ENCODE measurements at regions not wholly inside any gene's neighbourhood (a gene's known extent, or its start where the extent isn't known, plus 50 kb on each side); places are given as distances from the start of the nearest gene placed in this dataset.

DNA sequence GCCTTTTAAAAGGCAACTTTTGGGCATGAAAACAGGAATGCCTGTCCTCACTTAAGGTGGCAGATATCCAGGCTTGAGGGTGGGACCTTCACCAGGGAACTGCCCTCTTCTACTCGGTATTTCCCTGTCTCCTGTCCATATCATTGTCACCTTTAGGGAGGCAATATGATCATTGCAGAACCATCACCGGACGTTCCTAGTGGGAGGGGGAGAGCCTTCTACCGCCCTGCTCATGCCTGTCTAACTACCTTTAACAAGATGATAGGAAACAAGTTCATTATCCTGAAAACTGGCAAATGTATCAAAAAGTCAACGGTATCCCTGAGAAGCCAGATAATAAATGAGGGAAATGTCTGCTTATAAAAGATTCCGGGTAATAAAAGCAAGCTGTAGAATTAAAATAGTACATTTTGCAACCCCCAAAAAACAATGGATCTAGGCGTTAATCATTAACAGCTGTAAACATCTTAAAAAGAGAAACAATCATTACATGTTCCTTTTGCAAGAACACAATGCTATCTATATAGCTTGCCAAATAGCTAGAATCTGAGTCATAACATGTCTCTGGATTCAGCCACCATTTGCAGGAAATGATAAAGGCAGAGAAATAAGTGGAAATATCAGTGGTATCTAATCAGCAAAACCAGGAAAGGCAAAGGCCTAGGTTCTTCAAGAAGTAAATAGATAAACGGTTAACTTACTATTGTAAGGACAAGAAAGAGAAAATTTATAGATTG is 852.9 kb upstream of the ADGRL4 start:
- intact Hi-C loops (cut with micrococcal nuclease), result no loop called here
- H3K27ac Mint-ChIP-seq, result no peak overlapping the region
- H3K4me1 Mint-ChIP-seq (ENCODE audit: low read depth), result no peaks in the 10 kb centered on the region
- H3K9me3 Mint-ChIP-seq, result peaks cover 4% of the 10 kb centered on the region
- no peak overlapping the region for H3K4me3 Mint-ChIP-seq
- no peak for DNase-seq (ENCODE audit: low spot score)
- no peaks in the 10 kb centered on the region for H3K36me3 Mint-ChIP-seq (ENCODE audit: low read depth)
- no peaks in the 10 kb centered on the region for H3K27me3 Mint-ChIP-seq (ENCODE audit: insufficient read depth)

DNA sequence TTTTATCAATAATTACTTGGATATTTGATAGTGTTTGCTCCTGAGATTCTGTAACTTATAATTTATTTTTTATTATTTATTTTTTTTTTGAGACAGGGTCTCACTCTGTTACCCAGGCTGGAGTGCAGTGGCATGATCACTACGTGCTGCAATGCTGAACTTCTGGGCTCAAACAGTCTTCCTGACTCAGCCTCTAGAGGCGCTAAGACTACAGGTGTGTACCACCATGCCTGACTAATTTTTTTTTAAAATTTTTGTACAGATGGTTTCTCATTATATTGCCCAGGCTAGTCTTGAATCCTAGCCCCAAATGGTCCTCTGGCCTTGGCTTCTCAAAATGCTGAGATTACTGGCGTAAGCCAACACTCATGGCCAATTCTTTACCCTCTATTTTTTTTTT is 845.5 kb upstream of the ADGRL4 start:
- no peaks in the 10 kb centered on the region for H3K4me1 Mint-ChIP-seq (ENCODE audit: low read depth)
- intact Hi-C loops (cut with micrococcal nuclease), result no loop called here
- DNase-seq (ENCODE audit: low spot score), result no peak
- H3K27me3 Mint-ChIP-seq (ENCODE audit: insufficient read depth), result no peaks in the 10 kb centered on the region
- H3K4me3 Mint-ChIP-seq, result no peak overlapping the region
- no peak overlapping the region for H3K27ac Mint-ChIP-seq
- H3K9me3 Mint-ChIP-seq, result no peaks in the 10 kb centered on the region
- H3K36me3 Mint-ChIP-seq (ENCODE audit: low read depth), result no peaks in the 10 kb centered on the region

DNA sequence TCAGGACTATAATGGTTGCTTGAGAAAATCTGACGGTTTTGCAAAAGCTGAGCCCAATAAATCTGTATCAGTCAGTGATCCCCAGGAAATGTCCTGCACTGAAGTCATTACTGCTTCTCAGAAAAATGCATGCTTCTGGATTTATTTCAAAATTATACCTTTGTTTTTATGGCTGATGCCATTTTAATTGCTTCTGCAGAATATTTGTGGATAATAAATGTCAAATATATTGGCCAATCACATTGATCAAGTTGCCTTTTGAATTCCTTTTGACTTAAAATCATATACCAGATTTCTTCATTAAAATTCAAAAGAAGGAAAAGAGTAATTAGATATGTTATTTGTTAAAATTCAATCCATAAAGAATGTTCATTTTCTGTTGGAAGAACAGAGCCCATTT is 842.9 kb upstream of the ADGRL4 start:
- H3K4me3 Mint-ChIP-seq, result no peak overlapping the region
- intact Hi-C loops (cut with micrococcal nuclease), result no loop called here
- H3K4me1 Mint-ChIP-seq (ENCODE audit: low read depth), result no peaks in the 10 kb centered on the region
- H3K36me3 Mint-ChIP-seq (ENCODE audit: low read depth), result no peaks in the 10 kb centered on the region
- H3K9me3 Mint-ChIP-seq, result no peaks in the 10 kb centered on the region
- DNase-seq (ENCODE audit: low spot score), result no peak
- H3K27me3 Mint-ChIP-seq (ENCODE audit: insufficient read depth), result no peaks in the 10 kb centered on the region
- H3K27ac Mint-ChIP-seq, result no peak overlapping the region

DNA sequence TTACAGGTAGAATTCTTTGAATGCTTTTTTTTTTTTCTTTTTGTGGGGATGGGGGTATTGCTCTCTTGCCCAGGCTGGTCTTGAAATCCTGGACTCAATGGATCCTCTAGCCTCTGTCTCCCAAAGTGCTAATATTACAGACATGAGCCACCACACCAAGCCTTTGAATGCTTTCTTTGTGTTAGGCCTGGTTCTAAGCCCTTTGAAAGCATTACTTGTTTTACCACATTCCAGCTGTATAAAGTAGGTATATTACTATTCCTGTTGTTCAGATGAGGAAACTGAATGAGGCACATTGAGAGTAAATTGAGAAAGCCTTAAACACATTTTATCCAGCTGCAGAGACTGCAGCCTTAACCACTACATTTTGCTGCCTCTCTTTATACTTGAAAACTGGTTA is 841.8 kb upstream of the ADGRL4 start:
- H3K27me3 Mint-ChIP-seq (ENCODE audit: insufficient read depth), result no peaks in the 10 kb centered on the region
- H3K4me1 Mint-ChIP-seq (ENCODE audit: low read depth), result no peaks in the 10 kb centered on the region
- no peak for DNase-seq (ENCODE audit: low spot score)
- no peak overlapping the region for H3K27ac Mint-ChIP-seq
- intact Hi-C loops (cut with micrococcal nuclease), result no loop called here
- H3K36me3 Mint-ChIP-seq (ENCODE audit: low read depth), result no peaks in the 10 kb centered on the region
- peaks cover 4% of the 10 kb centered on the region for H3K9me3 Mint-ChIP-seq
- H3K4me3 Mint-ChIP-seq, result no peak overlapping the region

DNA sequence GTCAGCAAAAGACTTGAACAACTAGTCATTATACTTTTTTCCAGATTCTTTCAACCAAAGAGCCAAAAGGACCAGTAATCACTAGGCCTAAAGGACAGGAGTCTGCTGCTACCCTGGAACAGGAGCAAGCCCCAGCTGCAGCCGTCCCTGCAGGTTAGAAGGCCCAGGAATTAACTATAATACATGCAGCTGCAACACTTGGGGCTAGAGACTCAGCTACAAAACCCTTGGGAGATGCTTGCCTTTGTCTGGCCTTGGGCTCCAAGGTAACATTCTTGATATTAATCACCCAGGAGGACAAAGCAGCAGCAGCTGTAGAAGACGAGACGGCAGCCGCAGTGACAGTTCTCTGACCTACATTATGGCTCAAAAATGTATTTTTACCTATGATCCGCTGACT is 841.2 kb upstream of the ADGRL4 start:
- Mint-ChIP-seq H3K36me3 (ENCODE audit: low read depth) (no peaks in the 10 kb centered on the region), H3K4me1 (ENCODE audit: low read depth) (no peaks in the 10 kb centered on the region), H3K9me3 (peaks cover 4% of the 10 kb centered on the region), H3K4me3 (no peak overlapping the region), H3K27ac (no peak overlapping the region), H3K27me3 (ENCODE audit: insufficient read depth) (no peaks in the 10 kb centered on the region)
- no peak for DNase-seq (ENCODE audit: low spot score)
- intact Hi-C loops (cut with micrococcal nuclease), result no loop called here

DNA sequence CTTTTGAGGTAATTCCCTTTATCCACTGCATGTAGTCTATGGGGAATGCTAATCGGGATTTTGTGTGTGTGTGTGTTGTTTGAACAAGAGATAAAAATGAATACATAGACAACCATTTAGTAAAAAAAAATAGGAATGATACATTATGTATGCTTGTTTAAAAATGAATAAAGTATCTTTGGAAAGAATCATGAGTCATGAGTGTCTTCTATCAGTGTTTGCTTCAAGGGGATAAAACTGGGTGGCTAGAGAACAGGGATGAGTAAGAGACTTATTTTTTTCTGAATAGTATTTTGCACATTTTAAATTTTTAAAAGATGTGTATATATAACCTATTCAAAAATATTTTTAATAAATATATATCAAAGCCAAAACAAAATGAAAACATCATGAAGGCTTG is 839.4 kb upstream of the ADGRL4 start:
- no peak for DNase-seq (ENCODE audit: low spot score)
- intact Hi-C loops (cut with micrococcal nuclease), result no loop called here

DNA sequence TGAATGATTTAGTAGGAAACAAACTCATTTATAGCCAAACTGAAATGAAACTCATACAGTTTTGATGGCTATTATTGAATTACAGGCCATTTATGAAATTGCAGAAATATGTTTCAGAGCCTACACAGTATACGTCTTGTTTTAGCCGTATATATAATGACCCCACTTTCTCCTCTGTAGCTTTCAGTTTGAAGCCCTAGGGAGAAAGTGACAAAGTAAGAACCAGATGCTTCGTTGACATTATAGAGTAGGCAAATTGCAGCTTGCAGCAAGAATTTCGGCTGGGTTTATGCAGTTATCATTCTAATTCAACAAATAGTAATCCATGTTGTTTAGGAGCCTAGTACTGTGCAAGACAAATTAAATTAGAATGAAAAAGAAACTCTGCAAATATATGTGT is 836.3 kb upstream of the ADGRL4 start:
- Mint-ChIP-seq H3K4me3 (no peak overlapping the region), H3K27me3 (ENCODE audit: insufficient read depth) (no peaks in the 10 kb centered on the region), H3K27ac (no peak overlapping the region), H3K36me3 (ENCODE audit: low read depth) (no peaks in the 10 kb centered on the region), H3K4me1 (ENCODE audit: low read depth) (no peaks in the 10 kb centered on the region), H3K9me3 (peaks cover 6% of the 10 kb centered on the region)
- intact Hi-C loops (cut with micrococcal nuclease), result no loop called here
- no peak for DNase-seq (ENCODE audit: low spot score)

More for the DNA sequence above, 839.4 kb upstream of the ADGRL4 start:
- Mint-ChIP-seq H3K4me1 (ENCODE audit: low read depth) (no peaks in the 10 kb centered on the region), H3K36me3 (ENCODE audit: low read depth) (no peaks in the 10 kb centered on the region), H3K9me3 (peaks cover 4% of the 10 kb centered on the region), H3K27me3 (ENCODE audit: insufficient read depth) (no peaks in the 10 kb centered on the region), H3K27ac (no peak overlapping the region), H3K4me3 (no peak overlapping the region)

DNA sequence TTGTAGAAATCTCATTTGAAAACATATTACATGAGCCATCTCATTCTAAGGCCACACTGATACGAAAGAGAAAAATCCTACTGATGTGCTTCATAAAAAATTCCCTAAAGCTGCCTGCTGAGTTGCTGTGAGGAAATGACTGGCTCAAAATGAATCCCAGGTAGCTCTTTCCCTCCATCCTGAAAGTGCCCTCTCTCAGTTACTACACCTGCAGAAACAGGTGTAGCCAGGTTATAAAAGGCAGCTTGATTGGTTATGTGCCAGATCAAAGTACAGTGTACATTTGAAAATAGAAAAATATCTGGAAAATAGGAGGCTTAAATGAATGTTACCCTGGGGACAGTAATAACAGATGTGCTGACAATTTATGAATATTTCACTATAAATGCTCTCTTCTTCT is 833.4 kb upstream of the ADGRL4 start:
- Mint-ChIP-seq H3K27ac (no peak overlapping the region), H3K4me1 (ENCODE audit: low read depth) (no peaks in the 10 kb centered on the region), H3K27me3 (ENCODE audit: insufficient read depth) (no peaks in the 10 kb centered on the region), H3K9me3 (peaks cover 7% of the 10 kb centered on the region), H3K4me3 (no peak overlapping the region), H3K36me3 (ENCODE audit: low read depth) (no peaks in the 10 kb centered on the region)
- intact Hi-C loops (cut with micrococcal nuclease), result no loop called here
- DNase-seq (ENCODE audit: low spot score), result no peak

DNA sequence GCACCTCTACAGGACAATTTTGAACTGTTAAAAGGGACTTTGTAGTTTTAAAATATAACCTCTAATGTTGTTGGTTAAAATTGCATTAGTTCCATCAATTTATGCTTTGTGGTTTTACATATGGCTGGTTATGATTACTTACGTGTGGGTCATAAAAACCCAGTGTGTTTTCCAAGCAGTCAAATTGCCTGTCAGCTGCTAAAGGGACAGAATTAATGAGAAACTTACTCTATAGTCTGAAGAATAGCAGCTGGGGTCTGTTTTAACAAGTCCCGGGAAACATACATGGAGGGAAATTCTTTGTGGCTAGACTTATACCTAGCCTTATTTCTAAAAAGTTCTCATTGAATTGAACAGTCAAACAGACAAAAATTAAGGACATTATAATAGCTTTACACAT is 820.9 kb upstream of the ADGRL4 start:
- Mint-ChIP-seq H3K36me3 (ENCODE audit: low read depth) (no peaks in the 10 kb centered on the region), H3K9me3 (peaks cover 5% of the 10 kb centered on the region), H3K4me1 (ENCODE audit: low read depth) (no peaks in the 10 kb centered on the region), H3K27ac (no peak overlapping the region), H3K4me3 (no peak overlapping the region), H3K27me3 (ENCODE audit: insufficient read depth) (no peaks in the 10 kb centered on the region)
- DNase-seq (ENCODE audit: low spot score), result no peak
- intact Hi-C loops (cut with micrococcal nuclease), result no loop called here

DNA sequence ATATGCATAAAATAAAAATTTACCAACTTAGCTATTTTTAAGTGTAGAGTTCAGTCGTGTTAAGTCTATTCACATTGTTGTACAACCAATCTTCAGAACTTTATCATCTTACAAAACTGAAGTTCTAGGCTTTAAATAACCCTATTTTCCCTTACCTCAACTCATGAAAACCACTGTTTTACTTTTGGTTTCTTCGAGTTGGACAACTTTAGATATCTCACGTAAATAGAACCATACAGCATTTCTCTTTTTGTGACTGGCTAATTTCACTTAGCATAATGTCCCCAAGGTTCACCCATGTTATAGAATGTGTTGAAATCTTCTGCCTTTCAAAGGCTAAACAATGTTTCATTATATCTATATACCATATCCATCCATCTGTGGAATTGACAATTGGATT is 819.0 kb upstream of the ADGRL4 start:
- H3K4me3 Mint-ChIP-seq, result no peak overlapping the region
- intact Hi-C loops (cut with micrococcal nuclease), result no loop called here
- H3K27ac Mint-ChIP-seq, result no peak overlapping the region
- DNase-seq (ENCODE audit: low spot score), result no peak
- no peaks in the 10 kb centered on the region for H3K4me1 Mint-ChIP-seq (ENCODE audit: low read depth)
- peaks cover 5% of the 10 kb centered on the region for H3K9me3 Mint-ChIP-seq
- no peaks in the 10 kb centered on the region for H3K27me3 Mint-ChIP-seq (ENCODE audit: insufficient read depth)
- no peaks in the 10 kb centered on the region for H3K36me3 Mint-ChIP-seq (ENCODE audit: low read depth)

DNA sequence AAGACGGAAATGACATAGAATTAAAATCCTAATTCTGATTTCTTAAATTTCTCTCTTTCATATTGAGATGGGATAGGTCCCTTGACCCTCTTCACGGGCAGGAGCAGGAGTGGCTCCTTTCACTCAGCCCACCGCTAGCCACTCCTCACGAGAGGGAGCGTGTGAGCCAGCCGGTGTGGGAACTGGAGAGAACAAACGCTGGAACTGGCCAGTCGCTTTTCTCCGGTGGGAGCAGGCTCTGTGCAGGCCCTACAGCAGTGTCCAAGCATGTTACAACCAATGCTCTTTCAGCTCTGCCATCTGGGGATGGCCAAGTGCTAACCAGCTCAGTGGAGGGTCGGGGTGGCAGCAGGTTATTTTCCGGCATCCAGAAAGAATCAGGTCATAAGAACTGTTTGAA is 815.5 kb upstream of the ADGRL4 start:
- Mint-ChIP-seq H3K36me3 (ENCODE audit: low read depth) (no peaks in the 10 kb centered on the region), H3K27me3 (ENCODE audit: insufficient read depth) (no peaks in the 10 kb centered on the region), H3K4me1 (ENCODE audit: low read depth) (no peaks in the 10 kb centered on the region), H3K4me3 (no peak overlapping the region), H3K9me3 (peaks cover 5% of the 10 kb centered on the region), H3K27ac (no peak overlapping the region)
- intact Hi-C loops (cut with micrococcal nuclease), result no loop called here
- no peak for DNase-seq (ENCODE audit: low spot score)

DNA sequence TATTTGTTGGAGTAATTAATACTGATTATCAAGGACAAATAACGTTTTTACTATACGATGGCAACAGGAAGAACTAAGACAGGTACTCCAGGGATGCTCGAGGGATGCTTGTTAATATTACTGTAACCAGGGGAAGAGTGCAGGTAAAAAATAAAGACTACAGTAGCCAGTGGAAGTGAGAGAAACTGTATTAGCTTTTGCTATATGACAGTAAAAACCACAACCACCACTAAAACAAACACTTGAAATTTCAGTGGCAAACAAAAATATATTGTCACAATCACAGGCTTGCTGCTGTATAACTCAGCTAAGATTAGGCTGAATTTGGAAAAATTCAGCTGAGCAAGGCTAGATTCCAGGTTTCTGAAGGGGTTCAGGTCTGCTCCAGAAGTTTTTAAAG is 812.6 kb upstream of the ADGRL4 start:
- H3K27ac Mint-ChIP-seq, result no peak overlapping the region
- intact Hi-C loops (cut with micrococcal nuclease), result no loop called here
- no peaks in the 10 kb centered on the region for H3K4me1 Mint-ChIP-seq (ENCODE audit: low read depth)
- peaks cover 5% of the 10 kb centered on the region for H3K9me3 Mint-ChIP-seq
- H3K27me3 Mint-ChIP-seq (ENCODE audit: insufficient read depth), result no peaks in the 10 kb centered on the region
- no peak overlapping the region for H3K4me3 Mint-ChIP-seq
- H3K36me3 Mint-ChIP-seq (ENCODE audit: low read depth), result no peaks in the 10 kb centered on the region
- DNase-seq (ENCODE audit: low spot score), result no peak

DNA sequence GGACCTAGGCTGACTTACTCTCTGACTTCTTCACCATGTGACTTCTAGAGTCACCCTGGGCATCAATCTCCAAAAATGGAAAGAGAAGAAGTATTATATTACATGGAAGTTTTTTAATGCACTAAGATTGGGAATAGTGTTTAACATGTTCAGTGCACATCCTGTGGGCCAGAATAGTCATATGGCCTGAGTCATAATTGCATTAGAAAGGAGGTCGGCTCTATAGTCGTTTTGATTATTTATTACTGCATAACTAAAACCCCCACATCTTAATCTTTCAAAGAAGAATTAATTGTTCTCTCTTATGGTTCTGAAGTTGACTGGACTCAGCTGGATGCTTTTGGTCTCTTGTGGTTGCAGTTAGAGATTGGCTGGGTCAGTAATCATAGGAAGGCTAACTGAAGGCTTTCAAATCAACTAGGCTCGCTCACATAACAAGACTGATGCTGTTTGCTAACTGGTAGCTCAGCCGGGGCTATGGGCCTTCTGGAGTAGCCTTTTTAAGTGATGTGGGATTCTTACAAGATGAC is 810.6 kb upstream of the ADGRL4 start:
- intact Hi-C loops (cut with micrococcal nuclease), result no loop called here
- Mint-ChIP-seq H3K36me3 (ENCODE audit: low read depth) (no peaks in the 10 kb centered on the region), H3K4me3 (no peak overlapping the region), H3K4me1 (ENCODE audit: low read depth) (no peaks in the 10 kb centered on the region), H3K9me3 (no peaks in the 10 kb centered on the region), H3K27ac (no peak overlapping the region), H3K27me3 (ENCODE audit: insufficient read depth) (no peaks in the 10 kb centered on the region)
- no peak for DNase-seq (ENCODE audit: low spot score)

DNA sequence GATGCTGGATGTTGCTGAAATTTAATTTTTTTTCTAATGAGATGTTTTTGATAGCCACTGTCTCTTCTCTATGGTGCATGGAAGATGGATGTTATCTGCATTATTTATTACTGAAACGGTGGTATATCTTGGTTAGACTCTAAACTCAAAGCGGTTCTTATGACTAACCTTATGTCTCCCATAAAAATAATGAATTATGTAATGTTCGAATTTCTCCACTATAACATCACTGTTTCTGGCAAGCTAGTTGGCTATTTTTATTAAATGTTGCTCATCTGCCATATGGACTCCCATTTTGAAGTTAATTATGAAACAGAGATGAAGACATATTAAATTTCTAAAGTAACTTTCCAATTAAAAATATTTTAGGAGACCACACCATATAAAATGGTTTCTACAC is 808.6 kb upstream of the ADGRL4 start:
- Mint-ChIP-seq H3K9me3 (peaks cover 3% of the 10 kb centered on the region), H3K27me3 (ENCODE audit: insufficient read depth) (no peaks in the 10 kb centered on the region), H3K4me3 (no peak overlapping the region), H3K36me3 (ENCODE audit: low read depth) (no peaks in the 10 kb centered on the region), H3K27ac (no peak overlapping the region), H3K4me1 (ENCODE audit: low read depth) (no peaks in the 10 kb centered on the region)
- intact Hi-C loops (cut with micrococcal nuclease), result no loop called here
- no peak for DNase-seq (ENCODE audit: low spot score)

All from activated T-helper 1 cell treated with anti-CD3 and anti-CD28 coated beads, Interleukin-12 subunit alpha, Interleukin-12 subunit beta, Interleukin-2, Interleukin-4 antibody, amounts not matched to agents 30 ng/mL and 10 ng/mL and 1 ng/mL, durations not matched to agents 14 hours and 24 hours and 36 hours (primary cell).